ENCODE measurements at regions not wholly inside any gene's neighbourhood (a gene's known extent, or its start where the extent isn't known, plus 50 kb on each side); places are given as distances from the start of the nearest gene placed in this dataset.

DNA sequence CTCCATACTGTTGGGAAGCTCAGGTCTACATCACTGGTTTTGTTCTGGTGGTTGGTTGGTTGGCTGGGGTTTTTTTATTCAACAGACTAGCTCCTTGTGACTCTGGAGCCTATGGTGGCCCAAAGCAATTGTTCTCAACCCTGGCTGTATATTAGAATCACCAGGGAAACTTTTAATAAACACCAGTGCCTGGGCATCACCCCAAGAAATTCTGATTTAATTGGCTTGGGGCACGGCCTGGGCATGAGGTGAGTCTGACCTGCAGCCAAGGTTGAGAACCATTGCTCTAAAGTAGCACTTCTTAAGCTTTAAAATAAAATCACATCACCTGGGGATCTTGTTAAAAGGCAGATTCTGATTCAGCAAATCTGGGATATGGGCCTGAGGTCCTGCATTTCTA lies 184.1 kb downstream of the C1D start:
- no peaks in the 10 kb centered on the region for H3K4me1 ChIP-seq (ENCODE audit: insufficient read depth)
- 86% methylated on average over 1 of the region's 1 CpG for WGBS
- H3K27ac ChIP-seq (ENCODE audit: low read depth): no peak overlapping the region
- DNase-seq (ENCODE audit: extremely low spot score): no peak
- H3K4me3 ChIP-seq (ENCODE audit: low read depth, low read length): no peak overlapping the region
- no peaks in the 10 kb centered on the region for H3K36me3 ChIP-seq (ENCODE audit: insufficient read depth)

DNA sequence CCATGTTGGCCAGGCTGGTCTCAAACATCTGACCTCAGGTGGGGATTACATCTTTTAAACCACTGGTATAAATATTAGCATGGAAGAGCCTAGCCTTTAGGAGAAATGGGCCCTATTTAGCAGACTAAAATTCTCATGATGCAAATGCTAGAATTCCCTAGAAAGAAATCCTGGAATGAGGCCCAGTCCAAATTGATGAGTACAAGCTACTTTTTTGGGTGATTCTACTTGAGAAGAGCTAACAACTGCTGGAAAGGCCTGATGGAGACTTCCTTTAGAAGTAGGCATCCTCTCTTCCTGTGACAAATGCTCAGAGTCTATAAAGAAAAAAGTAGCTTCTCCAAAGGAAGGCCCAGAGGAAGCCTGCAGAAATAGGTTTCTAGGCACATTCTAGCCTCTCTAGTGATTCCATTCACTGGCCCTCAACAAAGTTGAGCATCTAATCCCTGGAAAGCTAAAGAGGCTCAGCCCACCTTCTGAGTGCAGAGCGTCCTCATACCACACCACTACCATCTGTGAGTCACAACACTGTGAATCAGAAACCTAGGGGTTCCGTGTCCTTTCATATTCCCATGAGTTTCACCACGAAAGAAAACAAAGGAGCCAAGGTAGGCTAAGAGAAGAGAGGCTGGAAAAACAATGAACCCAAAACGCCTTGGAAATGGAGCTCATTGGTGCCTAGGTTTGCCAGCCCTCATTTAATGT lies 183.1 kb downstream of the C1D start:
- Histone ChIP-seq H3K4me1 (ENCODE audit: insufficient read depth) (no peaks in the 10 kb centered on the region), H3K4me3 (ENCODE audit: low read depth, low read length) (no peak overlapping the region), H3K27ac (ENCODE audit: low read depth) (no peak overlapping the region), H3K36me3 (ENCODE audit: insufficient read depth) (no peaks in the 10 kb centered on the region)
- 82% methylated on average over 4 of the region's 4 CpGs for WGBS
- no peak for DNase-seq (ENCODE audit: extremely low spot score)

DNA sequence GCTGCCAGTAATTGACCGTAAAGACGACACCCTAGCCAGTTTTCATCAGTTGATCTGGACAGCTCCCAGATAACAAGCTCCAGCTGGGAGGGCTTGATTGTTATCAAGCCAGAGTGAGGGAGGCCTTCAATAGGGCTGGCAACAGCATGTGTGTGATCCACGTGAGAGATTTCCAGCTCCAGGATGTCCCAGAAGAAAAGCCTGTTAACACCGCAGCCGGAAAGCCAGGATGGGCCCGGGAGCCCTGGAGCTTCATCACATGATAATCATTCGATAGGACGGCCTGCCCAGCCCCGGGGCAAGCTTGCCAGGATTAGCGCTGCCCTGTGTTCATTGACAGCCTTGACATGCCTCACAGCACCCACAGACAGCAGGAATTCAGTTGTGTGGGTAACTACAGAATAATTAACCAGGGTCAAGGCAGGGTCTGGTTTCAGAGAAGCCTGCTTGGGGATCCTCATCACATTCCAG lies 182.5 kb downstream of the C1D start:
- H3K36me3 ChIP-seq (ENCODE audit: insufficient read depth): no peaks in the 10 kb centered on the region
- DNase-seq (ENCODE audit: extremely low spot score): no peak
- no peaks in the 10 kb centered on the region for H3K4me1 ChIP-seq (ENCODE audit: insufficient read depth)
- no peak overlapping the region for H3K27ac ChIP-seq (ENCODE audit: low read depth)
- WGBS: 57% methylated on average over 10 of the region's 10 CpGs
- H3K4me3 ChIP-seq (ENCODE audit: low read depth, low read length): no peak overlapping the region

DNA sequence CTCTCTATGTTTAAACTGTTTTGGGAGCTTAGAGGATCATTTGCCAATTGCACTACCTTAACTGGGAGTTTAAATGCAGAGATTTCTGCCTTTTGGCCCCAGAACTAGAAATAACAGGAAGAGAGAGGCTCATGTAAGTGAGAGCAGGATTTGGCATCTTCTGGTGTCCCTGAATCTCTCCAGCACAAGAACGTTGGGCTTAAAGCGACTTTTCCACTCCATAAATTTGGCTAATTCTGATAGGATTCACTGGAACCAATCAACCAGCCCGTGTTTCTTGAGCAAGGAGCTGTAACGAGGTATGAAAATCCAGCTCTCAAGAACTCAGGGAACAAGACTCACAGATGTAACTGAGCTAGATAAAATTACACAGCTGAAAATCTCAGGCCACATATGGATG lies 181.0 kb downstream of the C1D start:
- 41% methylated on average over 4 of the region's 4 CpGs for WGBS
- Histone ChIP-seq H3K36me3 (ENCODE audit: insufficient read depth) (no peaks in the 10 kb centered on the region), H3K4me3 (ENCODE audit: low read depth, low read length) (no peak overlapping the region), H3K4me1 (ENCODE audit: insufficient read depth) (no peaks in the 10 kb centered on the region), H3K27ac (ENCODE audit: low read depth) (no peak overlapping the region)
- DNase-seq (ENCODE audit: extremely low spot score): no peak

DNA sequence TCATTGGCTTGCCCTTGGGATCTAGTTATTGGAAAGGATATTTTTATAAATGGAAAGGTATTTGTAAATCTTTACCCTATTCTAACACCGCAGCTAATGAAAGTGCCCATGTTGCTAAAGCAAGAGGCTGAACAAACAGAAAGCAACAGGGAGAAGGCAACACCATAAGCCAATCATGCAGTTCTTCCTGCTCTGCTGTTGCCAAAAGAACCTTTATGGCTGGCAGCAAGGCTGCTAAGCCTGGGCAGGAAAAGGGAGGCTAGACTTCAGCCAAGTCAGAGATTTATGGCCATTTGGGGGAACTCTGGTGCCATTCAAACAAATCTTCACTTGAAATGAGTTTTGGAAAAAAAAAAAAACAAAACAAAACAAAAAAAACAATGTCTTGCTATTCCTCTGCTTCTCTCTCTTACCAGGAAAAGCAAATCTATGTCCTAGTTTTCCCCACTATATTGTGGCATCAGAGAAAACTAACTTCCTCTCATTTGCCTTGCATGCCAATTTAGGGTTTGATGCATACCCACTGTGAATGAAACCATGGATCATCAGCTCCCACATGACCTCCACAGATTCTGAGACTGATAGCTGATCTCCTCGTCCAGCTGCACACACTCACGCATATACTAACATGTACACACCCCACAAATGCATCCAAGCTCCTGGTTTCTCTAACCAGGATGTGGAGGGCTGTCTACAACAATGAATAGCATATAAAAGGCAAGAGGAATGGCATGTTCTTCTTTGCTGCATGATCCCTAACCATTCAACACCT lies 179.3 kb downstream of the C1D start:
- no peaks in the 10 kb centered on the region for H3K36me3 ChIP-seq (ENCODE audit: insufficient read depth)
- DNase-seq (ENCODE audit: extremely low spot score): no peak
- 78% methylated on average over 3 of the region's 3 CpGs for WGBS
- no peak overlapping the region for H3K27ac ChIP-seq (ENCODE audit: low read depth)
- H3K4me1 ChIP-seq (ENCODE audit: insufficient read depth): no peaks in the 10 kb centered on the region
- H3K4me3 ChIP-seq (ENCODE audit: low read depth, low read length): no peak overlapping the region

DNA sequence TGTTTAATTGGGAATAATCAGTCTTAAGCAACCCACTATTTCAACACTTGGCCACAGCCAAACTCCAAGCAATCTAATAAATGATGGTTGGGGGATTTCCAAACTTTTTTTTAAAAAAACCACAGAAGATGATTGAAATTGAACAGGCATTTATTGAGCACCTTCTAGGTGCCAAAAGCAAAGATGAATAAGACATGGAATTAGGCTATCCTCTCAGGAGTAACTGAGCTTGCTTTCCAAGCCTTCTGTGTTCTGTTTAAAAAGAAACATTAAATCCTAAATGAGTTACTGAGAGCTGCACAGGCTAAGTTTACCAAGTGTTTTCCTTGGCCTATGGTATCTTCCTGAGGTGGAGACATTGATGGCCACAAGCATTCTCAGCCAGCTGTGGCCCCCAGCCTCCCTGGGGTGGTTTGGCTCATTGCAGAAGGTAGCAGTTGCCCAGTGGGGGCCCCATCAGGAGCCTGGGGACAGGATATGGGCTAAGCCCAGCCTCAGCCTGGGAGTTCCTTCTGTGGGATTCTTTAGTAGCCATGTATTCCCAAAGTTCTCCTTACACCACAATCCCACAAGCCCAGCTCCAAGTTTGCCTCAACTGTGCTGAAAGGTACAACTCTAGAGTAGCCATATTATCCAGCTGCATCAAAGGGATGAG lies 174.3 kb downstream of the C1D start:
- Histone ChIP-seq H3K36me3 (ENCODE audit: insufficient read depth) (no peaks in the 10 kb centered on the region), H3K27ac (ENCODE audit: low read depth) (no peak overlapping the region), H3K4me1 (ENCODE audit: insufficient read depth) (no peaks in the 10 kb centered on the region), H3K4me3 (ENCODE audit: low read depth, low read length) (no peak overlapping the region)
- no peak for DNase-seq (ENCODE audit: extremely low spot score)

GRCh38 chr2:67889056-67889455 lies 173.7 kb downstream of the C1D start:
- Histone ChIP-seq H3K4me3 (ENCODE audit: low read depth, low read length) (no peak overlapping the region), H3K36me3 (ENCODE audit: insufficient read depth) (no peaks in the 10 kb centered on the region), H3K27ac (ENCODE audit: low read depth) (no peak overlapping the region), H3K4me1 (ENCODE audit: insufficient read depth) (no peaks in the 10 kb centered on the region)
- whole genome bisulfite sequencing: 92% methylated on average over 2 of the region's 2 CpGs
- DNase-seq (ENCODE audit: extremely low spot score): no peak

- Histone ChIP-seq H3K4me3 (ENCODE audit: low read depth, low read length) (no peak overlapping the region), H3K36me3 (ENCODE audit: insufficient read depth) (no peaks in the 10 kb centered on the region), H3K27ac (ENCODE audit: low read depth) (no peak overlapping the region), H3K4me1 (ENCODE audit: insufficient read depth) (no peaks in the 10 kb centered on the region)
- WGBS: 84% methylated on average over 1 of the region's 1 CpG
- no peak for DNase-seq (ENCODE audit: extremely low spot score)
Measured at GRCh38 chr2:67891642-67892041, 171.2 kb downstream of the C1D start.

DNA sequence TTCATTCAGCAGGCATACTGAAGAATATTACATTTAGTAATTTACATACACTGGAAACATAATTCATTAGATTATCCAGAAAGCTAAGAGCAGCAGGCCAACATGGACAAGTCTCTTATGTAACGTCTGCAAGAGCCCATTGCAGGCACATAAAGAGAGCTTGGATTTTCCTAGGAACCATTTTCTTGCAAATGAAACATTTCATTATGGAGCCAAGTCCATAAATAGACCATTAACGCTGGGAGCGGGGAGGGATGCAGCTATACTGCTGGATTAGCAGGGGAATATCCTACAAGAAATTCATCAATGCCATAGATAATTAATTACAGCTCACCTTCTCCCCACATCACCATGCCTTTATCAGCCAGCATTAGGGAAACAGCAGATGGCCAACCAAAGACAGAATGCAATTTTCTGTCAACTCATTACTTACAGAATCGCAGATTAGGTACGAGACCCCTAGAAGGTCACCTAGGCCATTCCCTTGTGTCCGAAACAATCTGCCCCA lies 170.4 kb downstream of the C1D start:
- 69% methylated on average over 6 of the region's 6 CpGs for whole genome bisulfite sequencing
- Histone ChIP-seq H3K27ac (ENCODE audit: low read depth) (no peak overlapping the region), H3K4me1 (ENCODE audit: insufficient read depth) (no peaks in the 10 kb centered on the region)

GRCh38 chr2:67895227-67895941 lies 167.4 kb downstream of the C1D start:
- Histone ChIP-seq H3K4me1 (ENCODE audit: insufficient read depth) (no peaks in the 10 kb centered on the region), H3K27ac (ENCODE audit: low read depth) (no peak overlapping the region), H3K36me3 (ENCODE audit: insufficient read depth) (no peaks in the 10 kb centered on the region), H3K4me3 (ENCODE audit: low read depth, low read length) (no peak overlapping the region)
- 53% methylated on average over 7 of the region's 7 CpGs for WGBS
- no peak for DNase-seq (ENCODE audit: extremely low spot score)

More for the DNA sequence above, 170.4 kb downstream of the C1D start:
- DNase-seq (ENCODE audit: extremely low spot score): no peak
- no peaks in the 10 kb centered on the region for H3K36me3 ChIP-seq (ENCODE audit: insufficient read depth)
- H3K4me3 ChIP-seq (ENCODE audit: low read depth, low read length): no peak overlapping the region

- H3K27ac ChIP-seq (ENCODE audit: low read depth): no peak overlapping the region
- no peaks in the 10 kb centered on the region for H3K36me3 ChIP-seq (ENCODE audit: insufficient read depth)
- DNase-seq (ENCODE audit: extremely low spot score): no peak
- H3K4me1 ChIP-seq (ENCODE audit: insufficient read depth): no peaks in the 10 kb centered on the region
- H3K4me3 ChIP-seq (ENCODE audit: low read depth, low read length): no peak overlapping the region
- 81% methylated on average over 8 of the region's 8 CpGs for WGBS
Measured at GRCh38 chr2:67896076-67896475, 166.7 kb downstream of the C1D start.

DNA sequence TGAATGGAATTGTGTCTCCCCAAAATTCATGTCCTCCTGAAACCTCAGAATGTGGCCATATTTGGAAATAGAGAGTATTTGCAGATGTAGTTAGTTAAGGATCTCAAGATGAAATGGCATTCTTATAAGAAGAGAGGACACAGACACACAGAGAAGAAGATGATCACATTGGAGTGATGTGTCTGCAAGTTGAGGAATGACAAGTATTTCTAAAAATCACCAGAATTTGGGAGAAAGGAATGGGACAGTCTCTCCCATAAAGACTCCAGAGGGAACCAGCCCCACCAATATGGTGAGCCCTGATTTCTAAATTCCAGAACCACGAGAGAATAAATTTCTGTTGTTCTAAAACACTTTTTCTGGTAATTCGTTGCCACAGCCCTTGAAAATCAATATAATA lies 166.3 kb downstream of the C1D start:
- H3K4me3 ChIP-seq (ENCODE audit: low read depth, low read length): no peak overlapping the region
- no peaks in the 10 kb centered on the region for H3K4me1 ChIP-seq (ENCODE audit: insufficient read depth)
- H3K36me3 ChIP-seq (ENCODE audit: insufficient read depth): no peaks in the 10 kb centered on the region
- H3K27ac ChIP-seq (ENCODE audit: low read depth): no peak overlapping the region
- 80% methylated on average over 2 of the region's 2 CpGs for WGBS
- no peak for DNase-seq (ENCODE audit: extremely low spot score)

DNA sequence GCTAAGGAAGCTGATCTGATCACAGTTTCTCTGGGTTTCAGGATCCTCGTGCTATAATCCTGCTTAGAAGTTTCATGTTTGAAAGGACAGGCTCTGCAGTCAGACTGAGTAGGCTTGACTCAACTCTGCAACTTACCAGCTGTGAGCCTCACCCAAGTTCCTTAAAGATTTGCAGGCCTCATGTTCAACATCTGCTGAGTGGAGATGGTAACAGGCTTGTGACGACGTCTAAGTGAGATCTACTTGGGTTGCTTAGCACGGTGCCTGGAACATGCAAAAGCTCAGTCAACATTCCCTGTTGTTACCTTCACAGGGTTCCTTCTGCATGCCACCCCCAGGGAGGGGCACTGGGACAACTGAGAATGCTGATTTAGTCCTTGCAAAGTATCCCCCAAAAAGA lies 164.2 kb downstream of the C1D start:
- Histone ChIP-seq H3K4me1 (ENCODE audit: insufficient read depth) (no peaks in the 10 kb centered on the region), H3K27ac (ENCODE audit: low read depth) (no peak overlapping the region), H3K4me3 (ENCODE audit: low read depth, low read length) (no peak overlapping the region), H3K36me3 (ENCODE audit: insufficient read depth) (no peaks in the 10 kb centered on the region)
- DNase-seq (ENCODE audit: extremely low spot score): no peak
- 71% methylated on average over 4 of the region's 4 CpGs for WGBS
